ENCODE measurements at regions not wholly inside any gene's neighbourhood (a gene's known extent, or its start where the extent isn't known, plus 50 kb on each side); places are given as distances from the start of the nearest gene placed in this dataset.

GRCh38 chrX:69107231-69107739 lies 58.0 kb downstream of the PJA1 start:
- TF ChIP-seq TAF1 (conservative IDR thresholded peaks at IDR 0.05) (no peak), CTCF (IDR thresholded peaks at IDR 0.05; ENCODE audit: low read depth, low read length, missing input control) (no peak), GABPA (IDR thresholded peaks at IDR 0.05 in 1 of 2, conservative IDR thresholded peaks at IDR 0.05 in 1 of 2) (no peak), YY1 (IDR thresholded peaks at IDR 0.05) (no peak), FOXA1 (IDR thresholded peaks at IDR 0.05) (no peak), REST (IDR thresholded peaks at IDR 0.05) (no peak), ATF3 (IDR thresholded peaks at IDR 0.05) (no peak), EGR1 (IDR thresholded peaks at IDR 0.05; ENCODE audit: low read depth in 2 of 2) (no peak), MAX (IDR thresholded peaks at IDR 0.05) (no peak), RAD21 (IDR thresholded peaks at IDR 0.05) (no peak), JUND (IDR thresholded peaks at IDR 0.05) (no peak), HNF4A (conservative IDR thresholded peaks at IDR 0.05) (no peak), FOXA2 (IDR thresholded peaks at IDR 0.05) (no peak), RXRA (IDR thresholded peaks at IDR 0.05) (no peak)

Data from liver (tissue), 3 donors.